Esophagus (tissue), 2 donors: ENCODE measurements at regions not wholly inside any gene's neighbourhood (a gene's known extent, or its start where the extent isn't known, plus 50 kb on each side); places are given as distances from the start of the nearest gene placed in this dataset.

Experiments
- H3K27ac ChIP-seq, 2 donors: one replicate each; pipeline ENCODE4 v1.5.1; 2013; ENCODE audit warnings: low read depth in 2 of 2, mild to moderate bottlenecking in 2 of 2, inconsistent platforms in 1 of 2, low read length in 1 of 2, moderate library complexity in 1 of 2
- H3K27me3 ChIP-seq, 2 donors: one replicate each; pipeline ENCODE4 v1.6.1; 2013; ENCODE audit warnings: low read length in 2 of 2, control low read depth in 1 of 2, mild to moderate bottlenecking in 1 of 2; ENCODE audit not compliant: insufficient read depth in 2 of 2, control insufficient read depth in 1 of 2
- H3K36me3 ChIP-seq, 2 donors: one replicate each; pipeline ENCODE4 v1.6.1; 2013; ENCODE audit warnings: low read length in 1 of 2; ENCODE audit not compliant: control insufficient read depth in 2 of 2, insufficient read depth in 2 of 2
- H3K4me1 ChIP-seq, 2 donors: one replicate each; pipeline ENCODE4 v1.6.1; 2013; ENCODE audit warnings: low read length in 1 of 2; ENCODE audit not compliant: control insufficient read depth in 2 of 2, insufficient read depth in 2 of 2
- H3K4me3 ChIP-seq, 2 donors: one replicate each; pipeline ENCODE4 v1.5.1; 2013; ENCODE audit warnings: low read length in 2 of 2, mild to moderate bottlenecking in 2 of 2, low read depth in 1 of 2, moderate library complexity in 1 of 2
- H3K9me3 ChIP-seq, 2 donors: one replicate each; pipeline ENCODE4 v1.6.1; 2013; ENCODE audit warnings: mild to moderate bottlenecking in 2 of 2, low read depth in 1 of 2, low read length in 1 of 2, moderate library complexity in 1 of 2; ENCODE audit not compliant: control insufficient read depth in 2 of 2, insufficient read depth in 1 of 2
- WGBS, 2 donors: extraction: QIAGEN DNeasy Blood & Tissue Kit; methylation state at CpG; one replicate each; pipeline ENCODE4 v1.1.7; 2013; 5-methylcytosine and 5-hydroxymethylcytosine counted together
- donor health status: healthy with polysubstance abuse.
- donor health status: Bipolar disorder and iron deficiency.

DNA sequence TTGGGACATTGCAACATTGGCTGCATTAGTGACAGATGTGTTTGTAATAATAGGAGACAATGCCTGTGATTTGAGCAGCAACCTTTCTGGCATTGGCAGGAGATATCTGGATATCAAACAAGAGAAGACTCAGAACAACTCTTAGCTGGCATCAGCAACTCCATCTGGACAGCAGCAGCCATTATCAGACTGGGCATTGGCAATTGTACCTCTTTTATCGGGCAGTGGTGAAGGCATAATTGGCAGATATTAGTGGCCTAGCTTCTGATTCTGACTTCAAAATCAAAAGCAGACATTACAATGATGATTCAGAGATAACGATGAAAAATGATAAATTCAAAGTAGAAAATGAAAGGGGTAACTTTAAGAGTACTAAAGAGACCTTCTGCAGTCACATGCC lies 1193.7 kb downstream of the EFNB2 start:
- 88 to 94% methylated on average over 2 of the region's 2 CpGs for WGBS, 2 donors
- no peaks in the 10 kb centered on the region for H3K27me3 ChIP-seq
- peaks cover 0 to 2% of the 10 kb centered on the region in 2 donors for H3K9me3 ChIP-seq
- no peak overlapping the region for H3K27ac ChIP-seq
- no peak overlapping the region for H3K4me3 ChIP-seq
- no peaks in the 10 kb centered on the region for H3K36me3 ChIP-seq
- H3K4me1 ChIP-seq = no peaks in the 10 kb centered on the region

DNA sequence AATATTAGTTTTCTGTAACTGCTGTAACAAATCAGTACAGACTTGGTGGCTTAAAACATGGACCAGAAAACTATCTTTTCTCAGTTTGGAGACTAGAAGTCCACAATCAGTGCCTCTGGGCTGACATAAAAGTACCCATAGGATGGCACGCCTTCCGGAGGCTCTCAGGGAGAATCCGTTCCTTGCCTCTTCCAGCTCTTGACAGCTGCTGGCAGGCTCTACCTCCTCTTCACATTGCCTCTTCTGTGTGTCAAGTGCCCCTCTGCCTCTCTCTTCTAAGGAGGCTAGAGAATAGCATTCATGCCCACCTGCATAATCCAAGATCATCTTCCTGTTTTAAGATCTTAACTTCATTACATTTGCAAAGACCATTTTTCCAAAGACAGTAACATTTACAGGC lies 1194.2 kb downstream of the EFNB2 start:
- H3K27me3 ChIP-seq = no peaks in the 10 kb centered on the region
- H3K4me1 ChIP-seq = no peaks in the 10 kb centered on the region
- H3K27ac ChIP-seq = no peak overlapping the region
- no peak overlapping the region for H3K4me3 ChIP-seq
- H3K36me3 ChIP-seq = no peaks in the 10 kb centered on the region
- peaks cover 0 to 2% of the 10 kb centered on the region in 2 donors for H3K9me3 ChIP-seq
- 90 to 93% methylated on average over 3 of the region's 3 CpGs for WGBS, 2 donors

DNA sequence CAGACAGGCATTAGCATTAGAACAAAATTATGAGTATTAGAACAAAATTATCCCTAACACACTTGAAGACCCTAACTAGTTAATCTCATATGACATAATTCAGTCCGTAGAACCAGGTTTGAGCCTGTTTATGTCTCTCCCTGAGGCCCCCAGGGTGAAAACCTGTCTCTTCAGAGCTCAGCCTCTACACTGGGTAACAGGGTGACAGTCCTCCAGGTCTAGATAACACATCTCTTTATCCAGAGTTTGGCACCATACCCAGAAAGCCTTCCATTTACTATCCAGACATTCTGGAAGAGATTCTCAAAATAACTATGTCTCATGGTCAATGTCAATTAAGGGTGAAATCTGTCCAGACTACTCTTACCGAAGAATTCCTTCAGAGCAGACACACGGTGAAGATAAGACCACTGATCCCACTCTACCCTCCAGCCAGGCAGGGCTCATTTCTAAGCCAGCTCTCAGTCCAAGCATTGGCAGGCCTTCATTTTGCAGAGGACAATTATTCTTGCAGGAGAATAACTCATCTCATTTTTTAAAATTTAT lies 1195.3 kb downstream of the EFNB2 start:
- WGBS, 2 donors = 77% methylated on average over 3 of the region's 3 CpGs
- no peak overlapping the region for H3K27ac ChIP-seq

DNA sequence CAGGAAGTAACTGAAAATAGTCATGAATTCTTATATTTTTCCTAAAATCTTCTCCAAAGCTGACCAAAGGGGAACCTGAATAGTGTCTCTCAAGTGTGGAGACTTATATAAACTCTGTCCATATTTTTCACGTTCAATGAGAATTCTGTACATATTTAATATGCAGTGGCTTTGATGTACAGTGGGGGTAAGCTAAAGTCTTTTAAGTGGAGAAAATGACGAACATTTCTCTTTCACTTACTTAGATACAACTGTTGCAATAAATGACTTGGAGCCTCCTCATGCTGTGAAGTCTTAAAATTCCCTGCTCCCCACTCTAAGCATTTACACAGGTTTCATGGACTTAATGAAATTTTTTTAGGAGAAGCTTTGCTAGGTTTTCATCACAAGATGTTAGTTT lies 1196.7 kb downstream of the EFNB2 start:
- Histone ChIP-seq H3K4me1 (no peaks in the 10 kb centered on the region), H3K27ac (no peak overlapping the region), H3K36me3 (no peaks in the 10 kb centered on the region), H3K4me3 (no peak overlapping the region), H3K9me3 (no peaks in the 10 kb centered on the region), H3K27me3 (no peaks in the 10 kb centered on the region)
- 76 to 81% methylated on average over 2 of the region's 2 CpGs for WGBS, 2 donors

More for the DNA sequence above, 1195.3 kb downstream of the EFNB2 start:
- H3K36me3 ChIP-seq = no peaks in the 10 kb centered on the region
- peaks cover 0 to 2% of the 10 kb centered on the region in 2 donors for H3K9me3 ChIP-seq
- no peaks in the 10 kb centered on the region for H3K27me3 ChIP-seq
- H3K4me1 ChIP-seq = no peaks in the 10 kb centered on the region
- no peak overlapping the region for H3K4me3 ChIP-seq

DNA sequence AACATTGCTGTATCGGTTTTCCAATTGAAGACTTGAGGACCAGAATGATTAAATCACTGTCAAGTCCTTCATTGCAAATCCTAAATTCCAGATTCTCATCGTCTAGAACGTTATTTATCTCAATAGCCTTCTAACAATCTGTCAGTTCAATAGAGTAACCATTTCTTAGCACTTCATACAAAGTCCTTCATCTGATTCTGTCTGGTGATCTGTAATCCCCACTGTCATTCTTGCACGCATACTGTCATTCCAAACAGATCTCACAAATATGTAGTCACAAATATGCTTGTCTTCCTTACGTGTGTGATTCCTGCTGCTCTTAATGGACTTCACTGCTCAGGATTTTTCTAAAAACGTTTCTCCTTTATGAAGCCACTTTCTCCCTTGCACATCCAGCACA lies 1197.5 kb downstream of the EFNB2 start:
- no peaks in the 10 kb centered on the region for H3K36me3 ChIP-seq
- H3K9me3 ChIP-seq = no peaks in the 10 kb centered on the region
- H3K4me3 ChIP-seq = no peak overlapping the region
- H3K27ac ChIP-seq = no peak overlapping the region
- H3K4me1 ChIP-seq = no peaks in the 10 kb centered on the region
- no peaks in the 10 kb centered on the region for H3K27me3 ChIP-seq
- WGBS, 2 donors = 54 to 55% methylated on average over 6 of the region's 6 CpGs

DNA sequence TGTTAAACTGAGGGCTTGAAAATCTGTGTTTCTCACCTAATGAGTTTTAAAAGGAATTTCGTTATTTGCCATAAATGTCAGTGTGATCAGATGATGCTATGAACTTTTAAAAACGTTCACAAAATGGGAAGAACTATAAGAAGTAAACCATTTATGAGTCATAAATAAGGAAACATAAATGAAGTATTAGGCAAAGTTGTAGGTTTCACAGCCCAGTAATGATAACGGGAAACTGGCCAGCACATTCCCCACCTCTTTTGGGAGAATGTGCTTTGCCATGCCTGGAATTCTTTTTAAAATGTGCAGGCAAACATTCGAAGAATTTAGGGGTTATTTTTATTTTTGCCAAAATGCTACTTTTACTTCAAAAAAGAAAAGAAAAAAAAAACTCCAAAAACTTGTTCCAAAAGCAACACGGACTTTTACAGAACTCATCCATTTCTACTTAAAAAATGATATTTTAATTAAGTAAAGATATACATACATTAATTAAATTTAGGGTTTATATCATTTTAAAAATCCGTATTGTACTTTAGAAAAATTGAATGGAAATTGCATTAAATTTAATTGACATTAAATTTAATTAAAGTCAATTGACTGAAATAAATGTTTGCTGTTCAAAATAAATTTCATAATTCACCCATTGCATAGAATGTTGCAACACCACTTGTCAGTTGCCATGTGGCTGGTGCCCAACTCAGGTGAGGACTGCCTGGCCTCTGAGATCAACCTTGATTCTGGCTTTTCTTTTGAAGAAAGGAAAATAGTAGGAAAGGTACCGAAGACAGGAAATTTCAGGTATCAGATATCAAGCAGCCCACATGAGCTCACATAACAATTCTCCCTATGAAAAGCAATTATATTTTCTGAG lies 1198.5 kb downstream of the EFNB2 start:
- H3K27me3 ChIP-seq = no peaks in the 10 kb centered on the region
- H3K4me3 ChIP-seq = no peak overlapping the region
- H3K36me3 ChIP-seq = no peaks in the 10 kb centered on the region
- no peak overlapping the region for H3K27ac ChIP-seq
- H3K9me3 ChIP-seq = no peaks in the 10 kb centered on the region
- H3K4me1 ChIP-seq = no peaks in the 10 kb centered on the region
- WGBS, 2 donors = 66 to 71% methylated on average over 7 of the region's 7 CpGs

DNA sequence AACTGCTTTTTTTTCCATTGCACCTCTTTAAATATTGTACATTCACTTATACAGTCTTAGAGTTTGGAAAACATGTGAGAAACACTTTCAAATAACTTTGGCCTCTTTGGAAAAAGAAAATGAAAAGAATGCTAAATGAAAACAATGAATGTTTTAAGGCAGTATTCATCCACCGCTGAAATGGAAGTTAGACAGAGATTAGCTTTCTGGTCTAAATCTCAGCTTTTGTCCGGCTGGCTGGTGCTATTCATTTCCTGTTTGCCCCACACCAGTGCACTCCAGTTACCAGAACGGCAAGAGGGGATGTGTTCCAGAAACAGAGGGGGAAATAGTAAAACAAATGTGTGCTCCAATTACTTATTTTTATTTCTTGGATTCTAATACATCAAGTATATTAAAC lies 1201.3 kb downstream of the EFNB2 start:
- no peaks in the 10 kb centered on the region for H3K36me3 ChIP-seq
- no peaks in the 10 kb centered on the region for H3K4me1 ChIP-seq
- no peaks in the 10 kb centered on the region for H3K27me3 ChIP-seq
- no peaks in the 10 kb centered on the region for H3K9me3 ChIP-seq
- H3K27ac ChIP-seq = no peak overlapping the region
- no peak overlapping the region for H3K4me3 ChIP-seq
- WGBS, 2 donors = 34 to 43% methylated on average over 3 of the region's 3 CpGs

DNA sequence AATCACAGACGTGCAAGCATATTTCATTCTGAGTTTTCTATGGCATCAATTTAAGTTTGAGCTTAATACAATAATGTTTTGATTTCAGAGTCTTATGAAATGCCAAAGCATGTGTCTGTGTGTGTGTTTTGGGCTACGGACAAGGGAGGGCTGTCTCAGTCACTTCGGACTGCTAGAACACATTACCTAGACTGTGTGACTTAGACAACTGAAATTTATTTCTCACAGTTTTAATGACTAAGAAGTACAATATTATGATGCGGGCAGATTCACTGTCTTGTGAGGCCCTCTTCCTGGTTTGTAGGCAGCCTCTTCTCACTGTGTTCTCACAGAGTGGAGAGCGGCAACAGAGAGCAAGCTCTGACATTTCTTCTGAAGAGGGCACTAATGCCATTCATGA lies 1202.0 kb downstream of the EFNB2 start:
- Histone ChIP-seq H3K36me3 (no peaks in the 10 kb centered on the region), H3K4me3 (no peak overlapping the region), H3K27me3 (no peaks in the 10 kb centered on the region), H3K4me1 (no peaks in the 10 kb centered on the region), H3K9me3 (no peaks in the 10 kb centered on the region), H3K27ac (no peak overlapping the region)
- 88 to 94% methylated on average over 5 of the region's 5 CpGs for WGBS, 2 donors

DNA sequence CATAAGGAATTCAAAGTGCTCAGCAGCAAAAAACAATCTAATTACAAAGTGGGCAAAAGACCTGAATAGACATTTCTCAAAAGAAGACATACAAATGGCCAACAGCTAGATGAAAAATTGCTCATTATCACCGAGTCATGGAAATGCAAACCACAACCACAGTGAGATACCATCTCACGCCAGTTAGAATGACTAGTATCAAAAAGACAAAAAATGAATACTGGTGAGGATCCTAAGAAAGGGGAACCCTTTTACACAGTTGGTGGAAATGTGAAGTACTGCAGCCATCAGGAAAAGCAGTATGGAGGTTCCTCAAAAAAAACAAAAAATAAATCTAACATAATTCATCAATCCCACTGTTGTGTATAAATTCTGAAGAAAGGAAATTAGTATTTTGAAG lies 1206.1 kb downstream of the EFNB2 start:
- H3K9me3 ChIP-seq = no peaks in the 10 kb centered on the region
- WGBS, 2 donors = 78 to 82% methylated on average over 2 of the region's 2 CpGs
- H3K4me1 ChIP-seq = no peaks in the 10 kb centered on the region
- no peak overlapping the region for H3K27ac ChIP-seq
- no peaks in the 10 kb centered on the region for H3K36me3 ChIP-seq
- H3K4me3 ChIP-seq = no peak overlapping the region
- H3K27me3 ChIP-seq = no peaks in the 10 kb centered on the region

DNA sequence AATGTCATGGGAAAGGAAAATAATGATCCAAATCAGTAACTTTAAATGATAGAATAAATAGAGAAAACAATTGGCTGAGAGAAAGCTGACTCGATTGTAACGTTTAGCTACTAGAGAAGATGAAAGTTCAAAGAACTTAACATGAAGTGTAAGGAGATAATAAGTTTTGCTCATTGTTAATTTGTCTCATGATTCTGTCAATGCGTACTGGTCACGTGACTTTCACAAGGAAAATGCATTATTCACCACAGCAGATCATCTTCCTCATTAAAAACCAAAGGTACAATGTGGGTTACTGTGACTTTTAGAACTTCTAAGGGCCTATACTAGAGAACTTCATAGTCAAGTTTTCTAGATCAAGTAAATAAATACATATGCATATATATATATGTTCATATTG lies 1207.2 kb downstream of the EFNB2 start:
- WGBS, 2 donors = 74 to 83% methylated on average over 4 of the region's 4 CpGs
- Histone ChIP-seq H3K9me3 (no peaks in the 10 kb centered on the region), H3K4me3 (no peak overlapping the region), H3K27ac (no peak overlapping the region), H3K36me3 (no peaks in the 10 kb centered on the region), H3K27me3 (no peaks in the 10 kb centered on the region), H3K4me1 (no peaks in the 10 kb centered on the region)
